ENCODE measurements at regions not wholly inside any gene's neighbourhood (a gene's known extent, or its start where the extent isn't known, plus 50 kb on each side); places are given as distances from the start of the nearest gene placed in this dataset.

- H2AK5ac ChIP-seq (ENCODE audit: insufficient read length, low read length), result no peak overlapping the region
- no peak overlapping the region for H3T11ph ChIP-seq (ENCODE audit: low read length)
- Mint-ChIP-seq H3K27me3 (ENCODE audit: low read depth) (no peaks in the 10 kb centered on the region), H3K9me3 (no peaks in the 10 kb centered on the region), H3K27ac (no peak overlapping the region), H3K36me3 (ENCODE audit: insufficient read depth in 1 of 3, low read depth in 3 of 3) (no peaks in the 10 kb centered on the region), H3K4me3 (no peak overlapping the region), H3K4me1 (0 out of 4 replicates have a peak, but pooled peaks cover 0 to 3% of the 10 kb centered on the region in 2 experiments)
- no peak overlapping the region for H2AFZ ChIP-seq (ENCODE audit: low read length)
- H3K14ac ChIP-seq (ENCODE audit: insufficient read depth, low read length), result no peak overlapping the region
- H2BK120ac ChIP-seq (ENCODE audit: low read depth, low read length, poor library complexity, severe bottlenecking), result no peak overlapping the region
- no peaks in the 10 kb centered on the region for H4K20me1 ChIP-seq (ENCODE audit: control insufficient read depth, insufficient read depth, insufficient read length)
- H3K79me2 ChIP-seq (ENCODE audit: insufficient read depth, low read length), result no peaks in the 10 kb centered on the region
- no peak overlapping the region for H2BK5ac ChIP-seq (ENCODE audit: insufficient read length, low read length)
- no peak overlapping the region for H4K8ac ChIP-seq (replicated peaks; ENCODE audit: insufficient read length, low read depth, low read length)
- H3K4me2 ChIP-seq (ENCODE audit: insufficient read depth, insufficient read length, low read length), result no peak overlapping the region
- H4K91ac ChIP-seq (ENCODE audit: insufficient read length, low read depth, low read length), result no peak overlapping the region
- no peaks in the 10 kb centered on the region for H3K23me2 ChIP-seq (ENCODE audit: insufficient read length, low read depth, low read length, poor library complexity, severe bottlenecking)
- H3K27me3 ChIP-seq (ENCODE audit: insufficient read depth, low read length), result no peaks in the 10 kb centered on the region
- no peak overlapping the region for H2BK15ac ChIP-seq (ENCODE audit: low read depth, low read length)
- H3K9ac ChIP-seq (ENCODE audit: extremely low read depth, insufficient read length, low read length), result no peak overlapping the region
- no peak for DNase-seq
- no peak overlapping the region for H3K23ac ChIP-seq (ENCODE audit: insufficient read length, low read depth, low read length)
- no CpG with 5 or more reads among the region's 2 CpGs for WGBS (ENCODE audit: extremely low coverage, insufficient read length, low lambda C conversion rate)
- H2BK20ac ChIP-seq (ENCODE audit: low read depth, low read length, poor library complexity, severe bottlenecking), result no peak overlapping the region
- TF ChIP-seq, protein P1, sequence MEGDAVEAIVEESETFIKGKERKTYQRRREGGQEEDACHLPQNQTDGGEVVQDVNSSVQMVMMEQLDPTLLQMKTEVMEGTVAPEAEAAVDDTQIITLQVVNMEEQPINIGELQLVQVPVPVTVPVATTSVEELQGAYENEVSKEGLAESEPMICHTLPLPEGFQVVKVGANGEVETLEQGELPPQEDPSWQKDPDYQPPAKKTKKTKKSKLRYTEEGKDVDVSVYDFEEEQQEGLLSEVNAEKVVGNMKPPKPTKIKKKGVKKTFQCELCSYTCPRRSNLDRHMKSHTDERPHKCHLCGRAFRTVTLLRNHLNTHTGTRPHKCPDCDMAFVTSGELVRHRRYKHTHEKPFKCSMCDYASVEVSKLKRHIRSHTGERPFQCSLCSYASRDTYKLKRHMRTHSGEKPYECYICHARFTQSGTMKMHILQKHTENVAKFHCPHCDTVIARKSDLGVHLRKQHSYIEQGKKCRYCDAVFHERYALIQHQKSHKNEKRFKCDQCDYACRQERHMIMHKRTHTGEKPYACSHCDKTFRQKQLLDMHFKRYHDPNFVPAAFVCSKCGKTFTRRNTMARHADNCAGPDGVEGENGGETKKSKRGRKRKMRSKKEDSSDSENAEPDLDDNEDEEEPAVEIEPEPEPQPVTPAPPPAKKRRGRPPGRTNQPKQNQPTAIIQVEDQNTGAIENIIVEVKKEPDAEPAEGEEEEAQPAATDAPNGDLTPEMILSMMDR (conservative IDR thresholded peaks at IDR 0.05), result no peak
- no peaks in the 10 kb centered on the region for H3K79me1 ChIP-seq (ENCODE audit: insufficient read depth, low read depth, low read length, poor library complexity, severe bottlenecking)
- no peak overlapping the region for H3K27ac ChIP-seq (ENCODE audit: insufficient read length, low read depth, low read length)
- H3K4me1 ChIP-seq (ENCODE audit: insufficient read depth, low read length), result no peaks in the 10 kb centered on the region
- H4K5ac ChIP-seq (ENCODE audit: insufficient read length, low read depth, low read length), result no peak overlapping the region
- no peak overlapping the region for H3K56ac ChIP-seq (ENCODE audit: insufficient read length, low read depth, low read length)
- H3K4ac ChIP-seq (ENCODE audit: low read depth, low read length), result no peak overlapping the region
- no peak overlapping the region for H2BK12ac ChIP-seq (ENCODE audit: insufficient read length, low read depth, low read length)
- no peak overlapping the region for H3K18ac ChIP-seq (ENCODE audit: insufficient read length, low read depth, low read length)
- no peaks in the 10 kb centered on the region for H3K9me3 ChIP-seq (ENCODE audit: control insufficient read depth, low read depth, low read length)
Measured at GRCh38 chr14:26174395-26174794, 423.4 kb downstream of the NOVA1 start.

All from H9 (cell line).